BLaER1 treated with 17β-estradiol and CSF1 and Interleukin-3, amounts not matched to agents 10 nM and 100 nM (cell line): ENCODE measurements at regions not wholly inside any gene's neighbourhood (a gene's known extent, or its start where the extent isn't known, plus 50 kb on each side); places are given as distances from the start of the nearest gene placed in this dataset.

Source experiments
- H3K27ac ChIP-seq, 11 experiments: shearing (Covaris generic); formaldehyde crosslinking; 2 replicates each; pipeline ENCODE4 v1.8.1; 2022
- H3K27me3 ChIP-seq, 11 experiments: shearing (Covaris generic); formaldehyde crosslinking; 2 replicates each; pipeline ENCODE4 v1.8.1; 2022
- H3K36me3 ChIP-seq, 11 experiments: shearing (Covaris generic); formaldehyde crosslinking; 2 replicates each; pipeline ENCODE4 v1.8.1; 2022
- H3K4me1 ChIP-seq, 10 experiments: shearing (Covaris generic); formaldehyde crosslinking; 2 replicates each; pipeline ENCODE4 v1.8.1; 2022
- H3K4me2 ChIP-seq, 11 experiments: shearing (Covaris generic); formaldehyde crosslinking; 2 replicates each; pipeline ENCODE4 v1.8.1; 2022
- H3K4me3 ChIP-seq, 10 experiments: shearing (Covaris generic); formaldehyde crosslinking; 2 replicates each; pipeline ENCODE4 v1.8.1; 2022
- H3K9ac ChIP-seq, 11 experiments: shearing (Covaris generic); formaldehyde crosslinking; 2 replicates each; pipeline ENCODE4 v1.8.1; 2022
- H3K9me3 ChIP-seq, 11 experiments: shearing (Covaris generic); formaldehyde crosslinking; replicated peaks in 1 of 11; 2 replicates each; pipeline ENCODE4 v1.8.1; 2022
- H4K20me1 ChIP-seq, 11 experiments: shearing (Covaris generic); formaldehyde crosslinking; 2 replicates each; pipeline ENCODE4 v1.8.1; 2022
- Cebpa-rat ChIP-seq, 11 experiments: shearing (Covaris generic); IDR thresholded peaks; 2 replicates each; pipeline ENCODE4 v1.8.1; 2022

DNA sequence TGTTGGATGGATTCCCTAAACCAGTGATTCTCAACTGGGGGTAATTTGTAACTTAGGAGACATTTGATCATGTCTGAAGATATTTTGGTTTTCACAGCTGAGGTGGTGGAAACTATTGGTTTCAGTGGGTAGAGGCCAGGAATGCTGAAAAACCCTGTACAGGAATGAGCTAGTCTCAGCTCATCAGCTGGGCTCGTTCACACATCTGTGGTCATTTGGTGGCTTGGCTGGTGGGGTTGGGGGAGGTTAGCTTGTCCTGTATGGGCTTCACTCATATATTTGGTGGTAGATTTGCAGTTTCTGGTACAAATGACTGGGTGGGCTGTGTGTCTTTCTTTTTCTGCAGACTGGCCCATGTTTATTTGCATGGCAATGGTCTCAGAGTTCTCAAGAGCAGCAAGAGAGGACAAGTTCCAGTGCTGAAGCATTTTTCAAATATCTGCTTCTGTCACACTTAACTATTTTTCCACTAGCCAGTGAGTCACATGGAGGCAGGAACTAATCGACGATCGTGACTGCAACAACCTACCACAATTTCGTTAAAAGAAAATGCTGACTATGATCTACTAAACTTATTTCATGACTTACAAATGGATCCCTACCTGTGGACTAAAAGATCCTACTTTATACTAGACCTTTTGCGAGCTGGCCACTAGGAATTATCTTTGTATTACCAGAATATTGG lies 321.7 kb upstream of the PLXNA2 start:
- Histone ChIP-seq H3K27ac (no peak overlapping the region), H3K4me3 (no peak overlapping the region), H3K4me2 (no peak overlapping the region), H3K4me1 (no peaks in the 10 kb centered on the region), H3K9ac (no peak overlapping the region), H4K20me1 (no peaks in the 10 kb centered on the region), H3K27me3 (no peaks in the 10 kb centered on the region), H3K9me3 (peaks cover 0 to 11% (median 7%) of the 10 kb centered on the region in 11 experiments; a peak in 10 of 22 replicates), H3K36me3 (no peaks in the 10 kb centered on the region)
- no peak for TF ChIP-seq Cebpa-rat (IDR thresholded peaks at IDR 0.05)

DNA sequence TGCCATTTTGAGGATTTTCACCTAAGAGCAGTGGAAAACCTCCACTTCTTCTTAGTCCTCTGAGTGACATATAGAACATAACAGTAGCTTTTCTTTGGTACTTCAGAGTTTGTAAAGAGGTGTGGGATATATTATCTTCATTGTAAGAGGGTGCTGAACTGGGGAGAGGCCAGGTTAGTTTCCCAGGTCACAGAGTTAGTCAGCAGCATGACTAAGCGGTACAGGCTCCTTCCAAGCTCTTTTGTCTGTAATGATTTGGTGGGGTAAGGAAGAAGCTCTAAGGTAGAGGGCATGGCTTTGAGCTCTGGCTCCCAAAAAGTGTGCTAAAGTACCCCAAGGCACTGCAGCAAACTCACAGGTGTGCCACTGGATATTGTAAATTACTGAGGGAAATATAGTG lies 325.0 kb upstream of the PLXNA2 start:
- Histone ChIP-seq H3K4me2 (no peak overlapping the region), H3K27me3 (no peaks in the 10 kb centered on the region), H3K9ac (no peak overlapping the region), H3K27ac (no peak overlapping the region), H3K4me3 (no peak overlapping the region), H3K36me3 (no peaks in the 10 kb centered on the region), H4K20me1 (no peaks in the 10 kb centered on the region), H3K9me3 (peaks cover 0 to 11% (median 7%) of the 10 kb centered on the region in 11 experiments; a peak in 10 of 22 replicates), H3K4me1 (no peaks in the 10 kb centered on the region)
- TF ChIP-seq Cebpa-rat (IDR thresholded peaks at IDR 0.05) = no peak

DNA sequence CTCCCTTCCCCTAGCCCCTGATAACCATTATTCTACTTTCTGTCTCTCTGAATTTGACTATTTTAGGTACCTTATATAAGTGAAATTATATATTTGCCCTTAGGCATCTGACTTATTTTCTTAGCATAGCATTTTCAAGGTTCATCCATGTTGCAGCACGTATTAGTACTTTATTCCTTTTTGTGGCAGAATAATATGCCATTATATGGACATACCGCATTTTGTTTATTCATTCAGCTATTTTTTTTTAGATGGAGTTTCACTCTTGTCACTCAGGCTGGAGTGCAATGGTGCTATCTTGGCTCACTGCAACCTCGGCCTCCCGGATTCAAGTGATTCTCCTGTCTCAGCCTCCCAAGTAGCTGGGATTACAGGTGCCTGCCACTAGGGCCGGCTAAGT lies 326.2 kb upstream of the PLXNA2 start:
- H3K4me2 ChIP-seq = no peak overlapping the region
- no peaks in the 10 kb centered on the region for H4K20me1 ChIP-seq
- no peak overlapping the region for H3K4me3 ChIP-seq
- H3K27ac ChIP-seq = no peak overlapping the region
- peaks cover 0 to 11% (median 7%) of the 10 kb centered on the region in 11 experiments; a peak in 10 of 22 replicates for H3K9me3 ChIP-seq
- H3K4me1 ChIP-seq = no peaks in the 10 kb centered on the region
- no peaks in the 10 kb centered on the region for H3K36me3 ChIP-seq
- H3K27me3 ChIP-seq = no peaks in the 10 kb centered on the region
- no peak for TF ChIP-seq Cebpa-rat (IDR thresholded peaks at IDR 0.05)
- H3K9ac ChIP-seq = no peak overlapping the region

DNA sequence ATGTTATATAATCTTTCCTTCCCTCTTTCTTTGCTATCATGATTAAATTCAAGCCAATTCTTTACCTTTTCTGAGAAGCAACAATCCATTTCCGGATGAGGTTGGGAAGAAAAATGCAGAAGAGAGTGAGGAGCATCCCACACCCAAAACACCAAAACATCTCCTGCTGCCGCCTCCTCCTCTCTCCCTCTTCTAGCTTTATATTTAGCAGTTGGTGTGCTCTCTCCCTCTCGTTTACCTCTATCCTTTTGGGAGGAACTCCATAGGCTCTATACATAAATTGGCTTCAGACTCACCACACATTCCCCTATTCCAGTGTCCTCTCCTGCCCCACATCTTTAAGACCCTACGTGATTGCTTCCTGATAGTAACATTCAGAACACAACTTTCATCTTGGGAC lies 332.2 kb upstream of the PLXNA2 start:
- Histone ChIP-seq H3K9ac (no peak overlapping the region), H4K20me1 (no peaks in the 10 kb centered on the region), H3K36me3 (no peaks in the 10 kb centered on the region), H3K27ac (no peak overlapping the region), H3K4me2 (no peak overlapping the region), H3K9me3 (no peaks in the 10 kb centered on the region), H3K4me1 (peaks cover 0 to 7% (median 2%) of the 10 kb centered on the region in 10 experiments; a peak in 4 of 20 replicates), H3K4me3 (no peak overlapping the region), H3K27me3 (no peaks in the 10 kb centered on the region)
- no peak for TF ChIP-seq Cebpa-rat (IDR thresholded peaks at IDR 0.05)

DNA sequence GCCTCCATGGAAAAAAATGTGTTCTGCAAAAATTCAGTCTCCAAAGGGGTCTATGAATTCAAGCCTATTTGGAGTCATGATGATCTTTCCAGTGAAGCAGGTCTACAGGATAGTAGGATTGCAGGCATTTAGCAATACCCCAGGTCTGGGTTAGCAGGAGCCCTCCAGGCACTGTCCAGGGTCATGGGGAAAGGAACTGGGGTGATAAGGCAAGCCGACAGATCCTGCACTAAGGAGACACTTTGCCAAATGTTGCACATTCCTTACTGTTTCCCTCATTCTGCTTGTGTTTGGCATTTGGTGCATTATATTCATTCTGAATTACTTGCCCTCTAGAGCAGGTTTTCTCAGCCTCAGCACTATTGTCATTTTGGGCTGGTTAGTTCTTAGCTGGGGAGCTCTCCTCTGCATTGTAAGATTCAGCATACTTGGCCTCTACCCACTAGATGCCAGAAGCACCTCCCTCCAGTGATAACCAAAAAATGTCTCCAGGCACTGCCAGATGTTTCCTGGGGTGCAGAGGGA lies 333.3 kb upstream of the PLXNA2 start:
- TF ChIP-seq Cebpa-rat (IDR thresholded peaks at IDR 0.05) = no peak
- Histone ChIP-seq H3K9ac (no peak overlapping the region), H3K9me3 (no peaks in the 10 kb centered on the region), H3K27ac (no peak overlapping the region), H3K27me3 (no peaks in the 10 kb centered on the region), H3K4me3 (no peak overlapping the region), H4K20me1 (no peaks in the 10 kb centered on the region), H3K4me1 (peaks cover 0 to 7% (median 2%) of the 10 kb centered on the region in 10 experiments; a peak in 4 of 20 replicates), H3K4me2 (peak overlapping the region in 2 of 11 experiments; percentile 6 to 21; a peak in 3 of 22 replicates), H3K36me3 (no peaks in the 10 kb centered on the region)

DNA sequence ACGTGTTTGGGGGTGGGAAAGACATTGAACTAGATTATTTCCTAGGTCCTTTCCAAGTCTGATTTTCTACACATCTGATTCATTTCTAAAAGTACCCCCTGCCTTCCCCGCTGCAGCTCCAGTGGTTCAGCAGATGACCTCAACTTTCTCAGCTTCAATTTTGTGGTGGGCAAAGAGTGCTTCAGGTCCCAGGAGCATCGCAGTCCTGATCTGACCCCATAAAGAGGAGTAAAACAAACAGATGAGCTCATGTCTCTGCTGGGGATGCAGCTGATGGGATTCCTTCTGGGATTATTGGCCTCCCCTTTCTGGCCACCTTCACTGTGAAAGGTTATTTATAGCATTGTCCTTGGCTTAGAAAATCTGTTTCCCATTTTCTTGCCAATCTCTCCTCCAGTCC lies 337.0 kb upstream of the PLXNA2 start:
- TF ChIP-seq Cebpa-rat (IDR thresholded peaks at IDR 0.05) = no peak
- no peak overlapping the region for H3K9ac ChIP-seq
- H3K36me3 ChIP-seq = no peaks in the 10 kb centered on the region
- no peak overlapping the region for H3K27ac ChIP-seq
- peaks cover 0 to 11% (median 2%) of the 10 kb centered on the region in 10 experiments; a peak in 4 of 20 replicates for H3K4me1 ChIP-seq
- H3K4me3 ChIP-seq = no peak overlapping the region
- no peaks in the 10 kb centered on the region for H3K27me3 ChIP-seq
- H3K4me2 ChIP-seq = no peak overlapping the region
- H4K20me1 ChIP-seq = no peaks in the 10 kb centered on the region
- H3K9me3 ChIP-seq = peaks cover 0 to 15% (median 0%) of the 10 kb centered on the region in 11 experiments; a peak in 8 of 22 replicates

DNA sequence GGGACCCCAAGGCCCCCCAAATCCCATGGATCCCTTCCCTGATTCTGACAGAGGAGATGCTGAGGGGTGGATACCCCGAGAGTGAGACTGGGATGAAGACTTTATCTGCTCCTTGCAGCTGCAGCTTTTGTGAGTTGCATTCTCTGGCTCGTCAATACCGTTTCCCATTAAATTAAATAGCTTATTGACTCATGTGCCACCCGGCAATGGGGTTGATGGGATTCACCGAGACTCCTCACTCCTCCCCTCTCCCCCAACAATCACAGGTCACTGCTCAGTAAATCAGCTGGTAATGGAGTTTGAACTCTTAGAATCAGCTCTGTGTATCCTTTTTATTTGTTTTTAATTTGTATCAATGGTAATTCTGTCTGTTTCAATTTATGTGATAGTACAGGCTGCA lies 337.5 kb upstream of the PLXNA2 start:
- Histone ChIP-seq H3K27ac (no peak overlapping the region), H4K20me1 (no peaks in the 10 kb centered on the region), H3K36me3 (no peaks in the 10 kb centered on the region), H3K9ac (no peak overlapping the region), H3K27me3 (no peaks in the 10 kb centered on the region), H3K4me1 (peaks cover 0 to 11% (median 2%) of the 10 kb centered on the region in 10 experiments; a peak in 5 of 20 replicates), H3K4me2 (no peak overlapping the region), H3K9me3 (peaks cover 0 to 17% (median 0%) of the 10 kb centered on the region in 11 experiments; a peak in 8 of 22 replicates), H3K4me3 (no peak overlapping the region)
- no peak for TF ChIP-seq Cebpa-rat (IDR thresholded peaks at IDR 0.05)

DNA sequence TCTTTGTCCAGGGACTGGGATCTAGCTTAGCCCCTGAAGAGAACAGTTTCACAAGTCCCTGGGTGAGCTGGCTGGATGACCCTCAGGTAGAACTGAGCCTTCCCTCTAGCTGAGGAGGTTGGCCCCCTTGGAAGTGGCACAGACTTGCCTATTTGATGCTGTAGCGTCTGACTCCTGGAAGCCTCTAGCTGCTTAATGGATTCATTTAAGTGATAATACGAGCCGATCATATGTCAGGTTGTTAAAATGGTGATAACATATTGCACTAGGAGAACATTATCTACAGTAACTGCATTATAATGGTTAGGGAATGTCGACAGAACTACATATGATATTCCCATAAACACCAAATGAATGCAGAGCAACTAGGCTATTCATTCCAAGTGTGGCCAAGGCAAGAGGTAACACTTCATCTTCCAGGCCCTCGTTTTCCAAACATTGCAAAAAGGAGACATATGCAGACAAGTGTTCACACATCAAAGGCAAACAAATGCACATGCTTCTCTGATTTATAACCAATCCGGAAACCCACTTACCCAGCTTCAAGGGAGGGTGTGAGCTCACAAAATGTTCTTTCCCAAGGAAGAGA lies 340.1 kb upstream of the PLXNA2 start:
- peaks cover 0 to 17% (median 0%) of the 10 kb centered on the region in 11 experiments; a peak in 8 of 22 replicates for H3K9me3 ChIP-seq
- H4K20me1 ChIP-seq = no peaks in the 10 kb centered on the region
- H3K4me3 ChIP-seq = no peak overlapping the region
- no peaks in the 10 kb centered on the region for H3K27me3 ChIP-seq
- no peak overlapping the region for H3K27ac ChIP-seq
- no peak overlapping the region for H3K4me2 ChIP-seq
- no peak overlapping the region for H3K9ac ChIP-seq
- no peak for TF ChIP-seq Cebpa-rat (IDR thresholded peaks at IDR 0.05)
- H3K36me3 ChIP-seq = no peaks in the 10 kb centered on the region
- H3K4me1 ChIP-seq = peaks cover 0 to 10% (median 0%) of the 10 kb centered on the region in 10 experiments; a peak in 4 of 20 replicates

DNA sequence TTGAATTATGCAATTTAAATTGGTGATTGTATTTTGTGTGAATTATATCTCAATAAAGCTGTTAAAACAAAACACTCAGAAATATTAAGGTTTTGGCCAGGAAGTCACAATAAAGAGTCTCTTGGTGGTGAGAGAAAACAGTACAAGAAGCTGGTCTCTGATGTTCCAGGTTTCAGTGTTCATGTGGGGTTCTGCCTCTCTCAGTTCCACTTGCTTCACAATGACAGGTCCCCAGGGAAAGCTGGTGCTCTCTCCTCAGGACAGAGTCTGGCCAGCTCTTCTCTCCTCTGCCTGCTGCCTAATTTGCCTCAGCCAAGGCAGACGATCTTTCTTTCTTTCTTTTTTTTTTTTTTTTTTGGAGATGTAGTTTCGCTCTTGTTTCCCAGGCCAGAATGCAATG lies 342.9 kb upstream of the PLXNA2 start:
- no peak overlapping the region for H3K4me3 ChIP-seq
- H3K36me3 ChIP-seq = no peaks in the 10 kb centered on the region
- peaks cover 0 to 17% (median 0%) of the 10 kb centered on the region in 11 experiments; a peak in 8 of 22 replicates for H3K9me3 ChIP-seq
- no peak for TF ChIP-seq Cebpa-rat (IDR thresholded peaks at IDR 0.05)
- H3K4me2 ChIP-seq = no peak overlapping the region
- peaks cover 0 to 10% (median 0%) of the 10 kb centered on the region in 10 experiments; a peak in 5 of 20 replicates for H3K4me1 ChIP-seq
- H4K20me1 ChIP-seq = no peaks in the 10 kb centered on the region
- H3K27ac ChIP-seq = no peak overlapping the region
- H3K27me3 ChIP-seq = no peaks in the 10 kb centered on the region
- H3K9ac ChIP-seq = no peak overlapping the region
